GM18517 (cell line): ENCODE measurements at regions not wholly inside any gene's neighbourhood (a gene's known extent, or its start where the extent isn't known, plus 50 kb on each side); places are given as distances from the start of the nearest gene placed in this dataset.

ENCODE experiments used
- ATAC-seq: cut with Tn5 transposase; IDR thresholded peaks from one replicate; pipeline ENCODE4 v1.9.1; 2021; ENCODE audit warnings: mild to moderate bottlenecking, moderate library complexity; ENCODE audit not compliant: unreplicated experiment

DNA sequence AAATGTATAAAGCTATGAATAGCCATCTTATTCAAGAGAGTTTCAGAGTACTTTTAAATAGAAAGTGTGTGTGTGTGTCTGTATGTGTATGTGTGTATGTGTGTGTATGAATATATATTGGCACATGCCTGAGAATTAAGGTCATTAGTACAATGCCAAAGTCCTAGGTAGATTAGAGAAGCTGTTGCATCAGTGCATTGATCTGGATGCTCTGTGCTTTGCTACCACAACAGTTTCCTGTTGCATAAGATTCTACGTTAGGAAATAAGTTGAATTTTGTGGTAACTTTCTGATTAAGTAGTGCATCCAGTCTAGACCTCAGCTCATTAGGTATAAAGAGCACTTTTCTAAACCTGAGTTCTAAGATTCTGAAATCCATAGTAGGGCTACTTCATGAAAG lies 1102.8 kb upstream of the KLHL29 start:
- no peak for ATAC-seq

DNA sequence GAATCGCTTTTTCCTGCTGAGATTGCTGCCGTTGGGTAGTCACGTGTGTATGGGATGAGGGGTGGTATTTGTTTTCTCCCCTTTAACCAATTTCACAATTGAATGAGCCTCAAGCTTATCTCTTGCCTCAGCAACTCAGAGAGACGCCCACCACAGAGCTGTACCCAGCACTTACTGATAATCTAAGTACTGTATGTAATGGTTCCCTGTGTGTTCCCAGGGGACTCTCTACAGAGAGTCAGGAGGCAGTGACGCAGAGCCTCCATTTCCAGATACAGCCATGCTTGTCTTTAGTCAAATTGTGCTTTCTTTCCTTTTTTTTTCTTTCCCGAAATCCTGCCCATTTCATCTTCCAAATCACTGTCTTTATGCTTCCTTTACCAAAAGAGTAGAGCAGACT lies 1102.1 kb upstream of the KLHL29 start:
- ATAC-seq: no peak

DNA sequence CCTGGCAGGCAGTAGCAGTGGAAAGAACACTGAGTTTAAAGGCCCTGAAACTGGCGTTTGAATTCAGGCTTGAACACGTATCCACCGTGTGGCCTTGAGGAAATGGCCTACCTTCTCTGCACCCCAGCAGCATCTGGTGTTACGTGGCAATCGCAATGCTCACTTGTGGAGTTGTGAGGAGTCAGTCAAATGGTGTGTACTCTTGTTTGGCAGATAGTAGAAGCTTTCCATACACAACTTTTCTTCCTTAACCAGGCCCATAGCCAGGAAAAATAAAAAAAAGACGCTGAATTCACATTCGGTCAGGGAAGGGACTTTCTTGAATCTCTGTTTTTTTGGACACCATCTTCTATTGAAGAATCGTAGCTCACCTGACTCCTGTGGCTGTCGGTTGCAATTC lies 1101.5 kb upstream of the KLHL29 start:
- no peak for ATAC-seq

DNA sequence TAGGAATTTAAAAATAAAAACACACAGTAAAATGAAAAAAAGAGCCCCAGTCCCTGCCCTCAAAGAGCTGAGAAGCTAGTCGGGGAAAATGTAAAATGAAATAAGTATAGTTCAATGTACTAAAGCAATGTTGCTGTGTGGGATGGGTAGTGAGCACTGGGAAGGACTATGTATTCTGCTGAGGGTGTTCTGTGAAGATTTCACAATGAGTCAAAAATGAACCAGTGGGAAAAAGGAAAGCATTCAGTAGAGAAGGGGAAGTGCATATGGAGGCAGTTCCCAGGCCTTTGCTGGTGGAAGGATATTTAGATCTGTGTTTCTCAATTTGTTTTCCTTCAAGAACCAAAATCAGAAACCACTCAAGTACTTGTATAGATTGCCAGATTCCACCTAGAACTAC lies 1094.7 kb upstream of the KLHL29 start:
- ATAC-seq: no peak

DNA sequence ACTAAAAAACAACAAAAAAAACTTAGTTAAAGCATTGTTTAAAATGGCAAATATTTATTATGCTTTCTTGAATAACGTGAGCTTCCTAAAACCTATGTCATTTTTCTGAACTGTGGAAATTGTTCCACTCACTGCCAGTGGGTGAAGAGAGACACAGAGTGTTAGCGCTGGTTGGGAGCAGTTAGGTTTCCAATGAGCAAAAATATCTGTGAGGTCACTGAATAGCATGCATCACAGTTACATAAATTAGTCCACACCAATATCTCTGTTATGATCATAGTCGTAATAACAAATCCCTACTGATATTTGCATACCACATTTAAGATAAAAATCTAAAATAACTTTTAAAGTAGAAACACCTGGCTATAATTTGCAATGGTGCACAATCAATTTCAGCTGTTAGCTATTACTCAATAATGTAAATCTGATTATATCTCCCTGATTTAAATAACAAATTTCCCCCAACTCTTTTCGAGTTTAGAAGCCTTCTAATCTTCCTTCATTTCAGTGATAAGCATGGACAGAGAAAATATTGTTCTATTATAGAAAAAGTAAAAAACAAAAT lies 1094.0 kb upstream of the KLHL29 start:
- ATAC-seq: no peak

DNA sequence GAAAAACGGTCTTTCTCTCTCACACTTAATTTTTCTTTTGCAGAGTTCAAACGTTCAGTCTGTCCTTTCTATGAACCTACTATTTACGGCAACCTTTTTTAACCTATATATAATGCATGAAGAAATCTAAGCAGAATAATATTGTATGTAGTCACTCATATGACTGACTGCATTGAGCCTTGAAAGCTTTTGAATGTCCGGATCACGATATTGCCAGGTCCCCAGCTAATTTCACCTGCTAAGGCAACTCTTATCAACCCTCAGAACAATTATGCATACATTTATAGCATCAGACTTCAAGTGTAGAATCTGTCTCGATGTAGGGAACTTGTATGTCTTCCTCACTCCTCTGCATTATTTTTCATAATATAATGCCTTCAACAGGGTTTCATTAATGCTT lies 1083.8 kb upstream of the KLHL29 start:
- ATAC-seq: no peak

DNA sequence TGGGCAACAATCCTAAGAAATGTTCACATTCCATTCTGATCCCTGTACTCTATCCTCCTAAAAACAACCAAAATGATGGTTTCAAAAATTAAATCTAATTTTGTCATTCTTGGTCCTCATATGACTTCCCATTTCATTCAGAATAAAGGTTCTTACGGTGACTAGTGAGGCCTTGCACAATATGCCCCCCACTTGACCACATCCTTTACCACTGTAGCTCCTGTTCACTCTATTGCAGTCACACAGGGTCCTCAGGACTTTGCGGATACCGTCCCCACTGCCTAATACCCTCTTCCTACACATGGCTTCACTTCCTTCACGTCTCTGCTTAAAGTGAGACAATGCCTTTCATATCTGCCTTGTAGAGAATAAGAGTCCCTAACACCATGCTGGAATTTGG lies 1058.7 kb upstream of the KLHL29 start:
- ATAC-seq: no peak

DNA sequence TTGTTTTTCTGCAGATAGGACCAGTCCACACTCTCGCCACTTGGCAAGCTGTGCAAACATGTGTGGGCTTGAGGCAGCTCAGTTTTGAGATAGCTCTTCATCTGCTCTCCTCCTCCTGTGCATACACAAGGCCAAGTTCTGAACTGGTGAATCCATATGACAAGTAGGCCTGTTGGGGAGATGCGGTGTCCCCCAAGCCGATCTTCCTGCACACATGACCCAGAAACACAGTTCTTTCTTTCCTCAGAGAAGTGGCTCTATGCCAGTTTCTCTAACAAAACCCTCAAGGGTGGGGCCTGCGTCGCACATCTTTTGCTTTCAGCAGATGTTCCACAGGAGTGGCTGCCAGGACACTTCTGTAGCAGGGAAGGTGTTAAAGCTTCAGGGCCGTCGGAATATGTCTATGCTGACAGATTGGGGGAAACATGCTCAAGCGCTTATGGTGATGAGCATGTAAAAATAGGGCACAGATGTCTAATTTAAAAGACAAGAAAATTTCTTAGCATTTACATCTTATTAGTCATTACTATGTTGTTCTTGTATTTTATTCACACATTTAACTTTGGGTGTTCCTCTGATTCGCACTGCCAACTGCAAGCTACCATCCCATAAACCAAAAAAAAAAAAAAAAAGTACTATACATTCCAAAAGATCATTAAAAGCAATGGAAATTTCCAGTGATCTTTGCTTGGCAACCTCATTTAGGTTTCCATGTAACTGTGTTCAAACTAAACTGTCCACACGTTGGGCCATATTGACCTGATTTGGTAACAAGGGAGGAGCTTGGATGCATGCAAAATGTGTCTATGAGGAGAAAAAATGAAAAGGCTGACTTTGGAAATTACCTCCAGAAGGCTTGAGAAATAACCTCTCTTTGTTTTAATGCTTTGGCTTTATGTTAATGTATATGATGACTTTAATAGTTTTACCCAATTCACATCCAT lies 1055.5 kb upstream of the KLHL29 start:
- ATAC-seq: no peak

DNA sequence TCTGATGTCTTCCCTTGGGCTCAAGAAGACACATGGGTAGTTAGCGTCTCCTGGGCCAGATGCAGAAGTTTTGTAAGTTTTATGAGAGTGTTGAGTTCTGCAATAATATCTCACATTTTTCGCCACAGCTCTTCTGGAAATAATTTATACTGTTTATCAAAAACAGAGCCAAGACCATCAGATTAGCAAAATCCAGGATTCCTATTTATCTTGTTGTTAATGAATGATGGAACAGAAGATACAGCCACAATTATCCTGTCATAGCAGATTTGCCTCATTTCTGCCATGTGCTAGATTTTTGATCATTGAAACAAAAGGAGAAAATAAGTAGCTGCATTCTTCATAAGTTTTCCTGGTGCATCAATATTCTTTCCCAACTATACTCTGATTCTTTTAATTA lies 1048.6 kb upstream of the KLHL29 start:
- no peak for ATAC-seq

DNA sequence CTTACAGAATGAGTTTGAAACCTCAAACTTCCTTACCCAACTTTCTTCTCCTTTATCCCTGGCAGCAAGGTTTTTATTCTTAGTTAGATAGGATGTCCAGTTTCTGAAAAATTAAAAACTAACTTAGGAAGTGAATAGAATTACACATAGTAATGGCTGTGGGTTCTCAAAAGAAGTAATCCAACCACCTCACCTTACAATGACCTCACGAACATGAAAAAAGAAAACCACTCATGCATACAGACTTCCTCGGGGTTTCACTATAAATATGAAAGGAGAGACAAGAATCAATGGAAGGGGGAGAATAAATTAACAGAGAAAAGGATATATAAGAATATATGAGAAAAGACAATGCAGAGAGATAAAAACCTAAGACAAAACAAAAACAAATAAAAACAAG lies 1044.3 kb upstream of the KLHL29 start:
- no peak for ATAC-seq

DNA sequence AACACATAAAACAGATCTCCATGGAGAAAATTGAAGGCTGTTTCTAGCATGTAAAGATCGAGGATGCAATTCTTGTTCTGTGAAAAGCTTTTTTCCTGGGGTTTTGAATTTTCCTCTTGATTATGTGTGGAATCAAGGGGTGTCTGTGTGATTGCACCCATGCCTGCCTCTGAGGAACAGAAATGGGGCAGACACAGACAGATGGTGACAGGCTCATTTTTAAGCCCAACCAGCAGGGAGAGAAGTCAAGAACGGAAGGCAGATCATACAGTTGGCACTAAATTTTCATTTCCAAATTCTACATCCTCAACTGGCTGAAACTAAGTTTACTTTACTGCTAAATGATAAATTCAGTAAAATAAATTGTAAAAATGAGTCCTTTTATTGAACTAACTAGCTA lies 1037.7 kb upstream of the KLHL29 start:
- ATAC-seq: no peak

DNA sequence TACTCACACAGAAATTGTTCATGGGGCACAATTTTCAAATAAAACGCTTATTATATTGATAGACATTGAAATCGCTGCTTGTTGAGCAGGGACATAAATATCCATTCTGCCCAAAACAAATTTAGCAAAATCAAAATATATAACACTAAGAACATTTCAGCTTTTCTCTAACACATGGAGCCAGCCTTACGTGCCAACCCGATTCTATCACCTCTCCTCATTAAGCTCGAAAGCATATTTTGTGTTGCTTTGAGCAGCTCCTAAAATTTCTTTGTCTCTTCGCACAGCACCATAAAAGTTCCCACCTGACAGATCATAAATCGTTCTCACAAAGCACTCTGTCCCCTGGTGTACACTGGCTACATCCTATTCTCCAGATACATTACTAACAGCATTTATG lies 1034.4 kb upstream of the KLHL29 start:
- ATAC-seq: no peak

DNA sequence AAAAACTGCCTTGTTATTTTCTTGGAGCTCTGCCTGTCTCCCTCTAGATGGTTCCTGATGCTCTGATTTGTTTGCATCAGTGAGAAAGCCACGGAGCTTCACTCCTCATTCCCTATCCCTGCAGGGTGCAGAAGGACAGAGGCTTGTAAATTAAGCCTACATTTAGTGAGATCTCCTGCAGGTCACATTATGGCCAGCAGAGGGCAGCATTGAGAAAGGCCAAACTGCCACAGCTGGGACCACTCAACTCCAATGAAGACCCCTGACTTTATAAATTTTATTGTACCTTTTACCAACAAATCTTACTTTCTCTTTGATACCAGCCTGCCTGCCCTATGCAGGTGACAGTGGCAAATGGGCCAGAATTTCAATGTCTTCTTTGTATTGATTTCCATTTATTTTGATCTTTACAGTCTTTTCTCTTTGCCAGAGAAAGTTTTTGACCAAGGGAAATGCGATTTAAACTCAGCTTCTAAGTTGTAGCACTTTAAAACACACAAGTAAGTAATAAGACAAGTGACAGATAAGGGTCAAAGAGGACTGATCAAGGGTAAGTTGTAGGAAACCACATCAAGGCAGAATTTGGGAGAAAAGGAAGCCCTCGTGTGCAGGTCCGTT lies 1029.1 kb upstream of the KLHL29 start:
- peak; percentile 70 for ATAC-seq

DNA sequence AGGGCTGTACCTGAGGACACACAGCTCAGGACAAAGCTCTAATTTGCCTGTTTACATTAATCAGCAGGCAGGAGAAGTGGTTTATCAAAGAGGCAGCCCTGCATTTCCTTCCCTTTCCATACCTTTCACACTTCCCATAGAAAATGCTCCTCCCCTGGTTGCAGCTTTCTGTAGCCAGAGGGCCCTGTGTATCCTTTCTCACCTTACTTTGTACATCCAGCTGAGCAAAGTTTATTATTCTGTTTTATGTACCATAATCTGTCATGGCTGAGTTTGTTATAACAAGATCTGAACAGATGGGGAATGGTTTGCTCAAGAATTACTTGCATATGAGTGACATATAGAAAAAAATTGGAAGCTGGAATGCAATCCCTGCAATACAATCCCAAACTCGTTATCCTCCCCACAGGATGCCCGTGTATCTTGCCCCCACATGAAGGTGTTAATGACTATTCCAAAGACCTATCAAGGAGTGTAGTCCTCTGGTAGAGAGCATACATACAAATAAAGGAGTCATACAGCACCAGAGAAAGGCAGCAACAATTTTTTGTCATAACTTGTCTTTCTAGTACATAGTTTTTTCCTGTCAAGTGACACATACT lies 1025.8 kb upstream of the KLHL29 start:
- no peak for ATAC-seq

DNA sequence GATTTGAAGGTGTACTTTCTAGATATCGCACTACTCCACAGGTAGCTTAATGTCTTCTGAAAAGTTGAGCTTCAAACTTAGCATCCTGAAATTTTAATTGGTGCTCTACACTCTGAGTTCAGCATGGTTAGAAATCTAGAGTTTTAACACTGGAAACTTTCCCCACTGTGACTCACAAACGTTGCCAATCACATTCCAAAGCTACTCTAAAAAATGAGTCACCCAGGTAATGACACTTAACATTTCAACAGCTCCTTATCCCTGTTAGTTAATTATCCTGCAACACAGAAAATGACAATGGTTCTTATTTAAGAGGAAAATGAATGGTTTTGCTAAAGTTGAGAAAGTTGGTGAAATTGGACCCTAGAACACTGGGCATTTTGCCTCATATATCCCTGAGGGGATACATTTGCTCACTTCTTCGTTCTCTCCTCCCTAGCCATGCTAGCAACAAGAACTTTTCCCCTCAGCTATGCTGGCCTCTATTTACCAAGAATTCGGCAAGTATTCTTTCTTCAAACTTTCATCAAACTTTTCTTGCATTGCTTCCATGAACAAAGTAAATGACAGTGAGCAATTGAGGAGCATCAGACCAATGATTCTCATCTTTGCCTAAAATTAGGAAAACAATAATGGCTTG lies 1024.1 kb upstream of the KLHL29 start:
- ATAC-seq: no peak

DNA sequence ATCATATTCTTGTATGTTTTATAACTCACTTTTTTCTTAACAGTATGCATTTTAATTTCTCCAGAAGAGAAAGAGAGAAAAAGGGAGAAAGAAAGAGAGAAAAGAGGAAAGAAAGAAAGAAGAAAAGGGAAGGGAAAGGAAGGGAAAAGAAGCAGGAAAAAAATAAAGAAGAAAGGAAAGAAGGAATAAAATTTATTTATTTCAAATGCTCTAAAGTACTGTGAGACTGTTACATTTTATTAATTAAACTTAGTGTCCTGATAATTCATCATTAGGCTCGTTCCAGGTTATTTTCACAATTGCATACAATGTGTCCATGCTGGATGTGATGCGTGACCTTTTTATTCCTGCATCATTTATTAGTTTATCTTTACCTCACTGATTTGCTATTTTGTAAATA lies 1023.4 kb upstream of the KLHL29 start:
- ATAC-seq: no peak

DNA sequence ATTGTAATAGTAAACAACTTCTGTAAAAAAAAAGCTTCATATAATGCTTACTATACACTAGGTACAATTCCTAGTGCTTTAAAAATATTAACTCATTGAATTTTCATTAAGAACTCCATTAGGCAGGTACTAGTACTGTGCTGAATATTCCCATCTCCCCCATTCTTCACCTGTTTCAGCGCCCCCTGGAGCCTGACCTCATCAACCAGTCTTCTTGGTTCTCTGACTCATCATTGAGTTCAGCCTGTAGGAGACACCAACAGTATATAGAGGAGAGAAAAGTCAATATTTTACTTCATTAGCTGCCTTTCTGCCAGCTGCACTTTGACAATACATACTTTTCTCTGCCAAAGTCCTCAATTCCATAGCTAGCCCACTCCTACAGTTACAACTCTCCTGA lies 1009.9 kb upstream of the KLHL29 start:
- ATAC-seq: no peak

DNA sequence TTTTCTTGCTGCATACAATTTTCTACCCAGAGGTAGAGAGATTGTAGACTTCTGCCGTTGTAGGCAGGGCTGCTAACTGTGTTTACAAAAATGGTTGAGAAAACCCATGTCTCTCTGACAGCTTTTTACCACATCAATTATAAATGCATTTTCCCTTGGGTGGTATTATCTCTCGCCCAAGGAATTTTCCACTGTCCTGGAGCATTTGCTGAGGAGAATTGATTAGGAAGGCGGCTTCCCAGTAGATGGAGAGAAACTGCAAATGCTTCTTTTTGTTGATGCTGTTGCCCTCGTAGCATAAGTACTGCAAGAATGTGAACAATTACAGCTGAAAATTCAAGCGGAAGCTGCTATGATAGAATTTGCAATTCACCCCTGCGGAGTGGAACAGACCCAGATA lies 1007.7 kb upstream of the KLHL29 start:
- ATAC-seq: no peak

DNA sequence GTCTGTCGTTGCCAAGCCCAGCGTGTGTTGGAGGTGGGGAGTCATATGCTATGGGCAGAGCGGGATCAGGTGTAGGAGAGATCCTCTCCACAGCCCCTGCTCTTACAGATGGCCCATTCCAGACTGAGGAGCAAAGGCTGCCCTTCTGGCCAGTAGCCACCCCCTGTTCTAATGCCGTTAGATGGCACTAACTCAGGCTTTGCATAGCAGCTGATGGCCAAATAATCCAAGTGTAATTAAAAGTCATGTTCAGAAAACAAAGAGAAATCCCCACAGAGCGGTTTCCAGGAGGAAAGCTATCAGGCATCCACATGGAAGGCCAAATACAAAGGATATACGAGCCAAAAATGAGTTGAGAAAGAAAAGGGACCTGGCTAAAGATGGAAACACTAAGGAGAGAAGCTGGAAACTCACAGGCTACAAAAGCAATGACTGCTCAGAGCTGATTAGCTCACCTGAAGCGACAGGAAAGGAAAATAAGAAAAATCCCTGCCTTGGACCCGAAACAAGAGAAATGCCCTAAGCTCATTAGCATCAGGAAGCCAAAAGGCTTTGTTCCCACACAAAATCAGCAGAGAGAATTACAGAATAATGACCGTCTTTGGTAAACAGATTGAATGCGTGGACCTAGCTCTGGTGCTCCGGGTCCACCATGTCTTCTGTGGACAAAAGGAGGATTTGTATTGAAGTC lies 1002.4 kb upstream of the KLHL29 start:
- ATAC-seq: no peak

DNA sequence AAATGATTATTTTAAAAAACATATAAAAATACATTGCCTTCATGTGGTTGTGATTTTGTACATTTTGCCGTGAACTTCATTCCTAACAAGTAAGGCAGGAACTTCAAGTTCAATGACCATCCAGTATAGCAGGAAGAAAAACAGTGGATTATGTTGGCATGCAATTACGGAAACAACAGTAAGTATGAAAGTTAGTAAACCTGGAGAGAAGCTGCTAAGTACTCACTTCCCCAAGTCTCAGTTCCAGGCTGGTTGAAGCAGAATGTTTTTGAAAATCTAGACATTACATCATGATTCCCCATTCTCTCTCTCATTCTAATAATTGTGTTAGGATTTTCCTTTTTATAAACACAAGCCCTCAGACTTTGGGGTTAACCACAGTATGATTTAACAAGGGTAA lies 987.1 kb upstream of the KLHL29 start:
- ATAC-seq: no peak

DNA sequence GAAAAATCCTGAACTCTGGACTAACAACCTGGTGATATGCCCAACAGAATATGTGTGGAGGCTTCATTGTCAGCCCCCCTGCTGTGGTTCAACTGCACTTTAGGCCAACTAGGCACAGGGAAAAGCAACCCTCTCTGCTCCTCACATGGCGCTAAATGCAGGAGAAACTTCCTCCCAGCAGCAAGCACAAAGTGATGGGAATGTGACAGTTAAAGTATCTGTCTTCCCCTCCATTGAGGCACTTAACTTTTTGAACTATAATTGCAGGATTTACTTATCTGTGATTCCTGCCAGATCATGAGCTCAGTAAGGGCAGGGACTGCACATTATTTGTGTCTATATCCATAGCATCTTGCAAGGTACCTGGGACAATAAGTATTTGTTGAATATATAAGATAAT lies 981.2 kb upstream of the KLHL29 start:
- no peak for ATAC-seq
